ENCODE measurements at regions not wholly inside any gene's neighbourhood (a gene's known extent, or its start where the extent isn't known, plus 50 kb on each side); places are given as distances from the start of the nearest gene placed in this dataset.
A peak's percentile ranks its signal among the peaks of the same experiment; 100 is the strongest.

DNA sequence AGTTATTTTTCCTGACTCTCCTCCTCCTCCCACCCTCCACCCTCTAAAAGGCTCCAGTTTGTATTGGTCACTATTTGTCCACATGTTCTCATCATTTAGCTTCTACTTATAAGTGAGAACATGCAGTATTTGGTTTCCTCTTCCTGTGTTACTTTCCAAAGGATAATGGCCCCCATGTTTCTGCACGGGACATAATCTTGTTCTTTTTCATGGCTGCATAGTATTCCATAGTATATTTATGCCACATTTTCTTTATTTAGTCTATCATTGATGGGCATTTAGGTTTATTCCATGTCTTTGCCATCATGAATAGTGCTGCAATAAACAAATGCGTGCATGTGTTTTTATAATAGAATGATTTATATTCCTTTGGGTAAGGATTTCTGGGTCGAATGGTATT is 167.3 kb upstream of the GRID2 start:
- Histone ChIP-seq H4K12ac (ENCODE audit: low read depth, low read length) (no peak overlapping the region), H2BK12ac (ENCODE audit: low read length) (no peak overlapping the region), H3K27ac (ENCODE audit: low read depth, low read length) (no peak overlapping the region), H3K18ac (ENCODE audit: low read length) (no peak overlapping the region), H3K4me2 (ENCODE audit: low read length) (no peak overlapping the region), H3K36me3 (ENCODE audit: control insufficient read depth in 1 of 2, insufficient read depth in 2 of 2, low read length in 2 of 2) (no peaks in the 10 kb centered on the region), H3K9ac (ENCODE audit: low read length) (no peak overlapping the region), H3K4ac (ENCODE audit: low read depth, low read length) (no peak overlapping the region), H3K9me3 (ENCODE audit: insufficient read depth, low read depth, low read length) (no peaks in the 10 kb centered on the region), H3K14ac (ENCODE audit: low read length) (no peak overlapping the region), H2BK120ac (ENCODE audit: insufficient read depth, low read length, poor library complexity) (no peak overlapping the region), H4K8ac (ENCODE audit: low read depth, low read length) (no peak overlapping the region), H2BK5ac (ENCODE audit: low read depth, low read length, poor library complexity) (no peak overlapping the region), H3K4me3 (ENCODE audit: low read depth, low read length) (no peak overlapping the region), H2AFZ (ENCODE audit: insufficient read depth, low read length, poor library complexity) (no peak overlapping the region), H3K27me3 (ENCODE audit: insufficient read depth, low read length) (no peaks in the 10 kb centered on the region), H3K23ac (ENCODE audit: low read length) (no peak overlapping the region), H4K91ac (ENCODE audit: low read depth, low read length) (no peak overlapping the region), H3K79me1 (ENCODE audit: low read length) (no peaks in the 10 kb centered on the region), H2AK5ac (ENCODE audit: low read length) (no peak overlapping the region), H3K79me2 (ENCODE audit: control insufficient read depth, insufficient read depth, low read length, poor library complexity) (no peaks in the 10 kb centered on the region), H3K4me1 (ENCODE audit: control insufficient read depth in 1 of 2, insufficient read depth in 2 of 2, low read length in 2 of 2) (no peaks in the 10 kb centered on the region)
- no CpG with 5 or more reads among the region's 3 CpGs for WGBS (ENCODE audit: extremely low coverage, insufficient coverage, insufficient read length)
- DNase-seq: no peak

DNA sequence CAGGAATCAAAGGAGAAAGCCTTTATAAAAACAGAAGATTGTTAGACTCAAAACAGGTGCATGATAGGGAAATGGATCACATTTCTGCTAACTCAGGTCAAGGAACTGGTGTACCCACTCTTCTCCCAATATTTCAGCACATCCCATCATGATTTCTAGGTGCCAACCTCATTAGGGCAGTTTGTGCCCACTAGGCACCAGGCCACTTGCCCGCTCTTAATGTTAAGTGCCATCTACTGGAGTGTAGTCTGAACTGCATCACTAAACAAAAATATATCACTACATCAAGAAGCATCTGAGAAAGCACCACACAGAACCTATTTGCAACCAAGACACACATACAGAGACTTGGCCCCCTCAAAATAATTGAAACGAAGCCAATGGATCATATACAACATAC is 140.4 kb upstream of the GRID2 start:
- H2BK12ac ChIP-seq (ENCODE audit: low read length): no peak overlapping the region
- no peak overlapping the region for H3K18ac ChIP-seq (ENCODE audit: low read length)
- H2AK5ac ChIP-seq (ENCODE audit: low read length): no peak overlapping the region
- no peak overlapping the region for H3K9ac ChIP-seq (ENCODE audit: low read length)
- H4K12ac ChIP-seq (ENCODE audit: low read depth, low read length): no peak overlapping the region
- H4K91ac ChIP-seq (ENCODE audit: low read depth, low read length): no peak overlapping the region
- no CpG with 5 or more reads among the region's 2 CpGs for WGBS (ENCODE audit: extremely low coverage, insufficient coverage, insufficient read length)
- no peak overlapping the region for H4K8ac ChIP-seq (ENCODE audit: low read depth, low read length)
- peak in 1 of 2 donors; percentile 12 for DNase-seq
- H3K27me3 ChIP-seq (ENCODE audit: insufficient read depth, low read length): no peaks in the 10 kb centered on the region
- no peak overlapping the region for H2AFZ ChIP-seq (ENCODE audit: insufficient read depth, low read length, poor library complexity)
- H3K36me3 ChIP-seq (ENCODE audit: control insufficient read depth in 1 of 2, insufficient read depth in 2 of 2, low read length in 2 of 2): no peaks in the 10 kb centered on the region
- H3K79me2 ChIP-seq (ENCODE audit: control insufficient read depth, insufficient read depth, low read length, poor library complexity): no peaks in the 10 kb centered on the region
- H3K14ac ChIP-seq (ENCODE audit: low read length): no peak overlapping the region
- H2BK5ac ChIP-seq (ENCODE audit: low read depth, low read length, poor library complexity): no peak overlapping the region
- no peak overlapping the region for H3K4ac ChIP-seq (ENCODE audit: low read depth, low read length)
- no peak overlapping the region for H3K27ac ChIP-seq (ENCODE audit: low read depth, low read length)
- H2BK120ac ChIP-seq (ENCODE audit: insufficient read depth, low read length, poor library complexity): no peak overlapping the region
- no peaks in the 10 kb centered on the region for H3K79me1 ChIP-seq (ENCODE audit: low read length)
- H3K4me3 ChIP-seq (ENCODE audit: low read depth, low read length): no peak overlapping the region
- H3K9me3 ChIP-seq (ENCODE audit: insufficient read depth, low read depth, low read length): no peaks in the 10 kb centered on the region
- no peaks in the 10 kb centered on the region for H3K4me1 ChIP-seq (ENCODE audit: control insufficient read depth in 1 of 2, insufficient read depth in 2 of 2, low read length in 2 of 2)
- no peak overlapping the region for H3K4me2 ChIP-seq (ENCODE audit: low read length)
- no peak overlapping the region for H3K23ac ChIP-seq (ENCODE audit: low read length)

DNA sequence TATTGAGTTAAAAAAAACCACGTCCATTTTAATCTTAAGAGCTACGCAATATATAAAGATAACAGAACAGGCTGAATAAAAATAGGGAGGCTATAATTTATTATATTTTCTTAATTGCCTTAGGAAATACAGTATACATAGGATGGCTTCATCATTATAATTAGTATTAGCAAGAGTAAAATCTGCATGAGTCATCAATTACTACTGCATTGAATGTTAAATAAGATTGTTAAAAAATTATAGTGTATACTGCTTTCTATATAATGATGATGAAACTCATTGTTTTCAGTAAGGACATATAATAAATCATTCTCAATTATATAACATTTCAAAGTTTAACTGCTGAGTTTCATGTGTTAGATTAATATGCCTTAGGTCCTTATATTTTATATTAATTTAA is 133.4 kb upstream of the GRID2 start:
- no peak overlapping the region for H4K8ac ChIP-seq (ENCODE audit: low read depth, low read length)
- no peak overlapping the region for H2BK120ac ChIP-seq (ENCODE audit: insufficient read depth, low read length, poor library complexity)
- H3K79me2 ChIP-seq (ENCODE audit: control insufficient read depth, insufficient read depth, low read length, poor library complexity): no peaks in the 10 kb centered on the region
- no peak overlapping the region for H3K23ac ChIP-seq (ENCODE audit: low read length)
- no peaks in the 10 kb centered on the region for H3K27me3 ChIP-seq (ENCODE audit: insufficient read depth, low read length)
- H3K14ac ChIP-seq (ENCODE audit: low read length): no peak overlapping the region
- H3K4me1 ChIP-seq (ENCODE audit: control insufficient read depth in 1 of 2, insufficient read depth in 2 of 2, low read length in 2 of 2): no peaks in the 10 kb centered on the region
- no peaks in the 10 kb centered on the region for H3K36me3 ChIP-seq (ENCODE audit: control insufficient read depth in 1 of 2, insufficient read depth in 2 of 2, low read length in 2 of 2)
- no peak overlapping the region for H2AFZ ChIP-seq (ENCODE audit: insufficient read depth, low read length, poor library complexity)
- H3K79me1 ChIP-seq (ENCODE audit: low read length): no peaks in the 10 kb centered on the region
- no peaks in the 10 kb centered on the region for H3K9me3 ChIP-seq (ENCODE audit: insufficient read depth, low read depth, low read length)
- no peak for DNase-seq
- no peak overlapping the region for H4K91ac ChIP-seq (ENCODE audit: low read depth, low read length)
- no peak overlapping the region for H3K4ac ChIP-seq (ENCODE audit: low read depth, low read length)
- no CpG with 5 or more reads among the region's 2 CpGs for WGBS (ENCODE audit: extremely low coverage, insufficient coverage, insufficient read length)
- no peak overlapping the region for H4K12ac ChIP-seq (ENCODE audit: low read depth, low read length)
- no peak overlapping the region for H2AK5ac ChIP-seq (ENCODE audit: low read length)
- no peak overlapping the region for H2BK12ac ChIP-seq (ENCODE audit: low read length)
- H3K4me2 ChIP-seq (ENCODE audit: low read length): no peak overlapping the region
- H3K9ac ChIP-seq (ENCODE audit: low read length): no peak overlapping the region
- H3K27ac ChIP-seq (ENCODE audit: low read depth, low read length): no peak overlapping the region
- no peak overlapping the region for H3K4me3 ChIP-seq (ENCODE audit: low read depth, low read length)
- no peak overlapping the region for H2BK5ac ChIP-seq (ENCODE audit: low read depth, low read length, poor library complexity)
- no peak overlapping the region for H3K18ac ChIP-seq (ENCODE audit: low read length)

DNA sequence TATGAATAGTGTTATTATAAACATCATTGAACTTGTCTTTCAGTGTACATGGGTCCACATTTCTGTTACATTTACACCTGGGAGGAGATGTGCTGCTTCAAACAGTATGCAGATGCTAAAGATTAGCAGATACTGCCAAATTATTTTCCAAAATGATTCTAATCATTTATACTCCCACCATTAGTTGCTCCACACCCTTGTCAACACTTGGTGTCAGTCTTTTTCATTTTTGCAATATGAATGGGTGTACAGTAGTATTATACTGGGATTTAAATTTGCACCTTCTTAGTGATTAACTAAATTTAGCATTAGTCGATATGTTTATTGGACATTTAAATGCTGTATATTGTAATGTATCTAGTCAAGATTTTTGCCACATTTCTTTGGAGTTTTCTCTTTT is 131.6 kb upstream of the GRID2 start:
- no peak overlapping the region for H3K23ac ChIP-seq (ENCODE audit: low read length)

More for the DNA sequence above, 131.6 kb upstream of the GRID2 start:
- Histone ChIP-seq H3K18ac (ENCODE audit: low read length) (no peak overlapping the region), H3K79me1 (ENCODE audit: low read length) (no peaks in the 10 kb centered on the region), H4K12ac (ENCODE audit: low read depth, low read length) (no peak overlapping the region), H3K36me3 (ENCODE audit: control insufficient read depth in 1 of 2, insufficient read depth in 2 of 2, low read length in 2 of 2) (no peaks in the 10 kb centered on the region), H3K9ac (ENCODE audit: low read length) (no peak overlapping the region), H3K79me2 (ENCODE audit: control insufficient read depth, insufficient read depth, low read length, poor library complexity) (no peaks in the 10 kb centered on the region), H4K8ac (ENCODE audit: low read depth, low read length) (no peak overlapping the region), H2AFZ (ENCODE audit: insufficient read depth, low read length, poor library complexity) (no peak overlapping the region), H2BK12ac (ENCODE audit: low read length) (no peak overlapping the region), H3K4me3 (ENCODE audit: low read depth, low read length) (no peak overlapping the region), H3K27me3 (ENCODE audit: insufficient read depth, low read length) (no peaks in the 10 kb centered on the region), H3K27ac (ENCODE audit: low read depth, low read length) (no peak overlapping the region), H2AK5ac (ENCODE audit: low read length) (no peak overlapping the region), H2BK5ac (ENCODE audit: low read depth, low read length, poor library complexity) (no peak overlapping the region), H3K4me1 (ENCODE audit: control insufficient read depth in 1 of 2, insufficient read depth in 2 of 2, low read length in 2 of 2) (no peaks in the 10 kb centered on the region), H3K4ac (ENCODE audit: low read depth, low read length) (no peak overlapping the region), H4K91ac (ENCODE audit: low read depth, low read length) (no peak overlapping the region), H3K14ac (ENCODE audit: low read length) (no peak overlapping the region), H3K9me3 (ENCODE audit: insufficient read depth, low read depth, low read length) (no peaks in the 10 kb centered on the region), H2BK120ac (ENCODE audit: insufficient read depth, low read length, poor library complexity) (no peak overlapping the region), H3K4me2 (ENCODE audit: low read length) (no peak overlapping the region)
- DNase-seq: no peak
- no CpG with 5 or more reads among the region's 1 CpG for WGBS (ENCODE audit: extremely low coverage, insufficient coverage, insufficient read length)
